GM18511 (cell line): ENCODE measurements at regions not wholly inside any gene's neighbourhood (a gene's known extent, or its start where the extent isn't known, plus 50 kb on each side); places are given as distances from the start of the nearest gene placed in this dataset.

ENCODE experiments used
- ATAC-seq: cut with Tn5 transposase; IDR thresholded peaks from one replicate; pipeline ENCODE4 v1.9.1; 2021; ENCODE audit warnings: mild to moderate bottlenecking, moderate library complexity; ENCODE audit not compliant: unreplicated experiment

DNA sequence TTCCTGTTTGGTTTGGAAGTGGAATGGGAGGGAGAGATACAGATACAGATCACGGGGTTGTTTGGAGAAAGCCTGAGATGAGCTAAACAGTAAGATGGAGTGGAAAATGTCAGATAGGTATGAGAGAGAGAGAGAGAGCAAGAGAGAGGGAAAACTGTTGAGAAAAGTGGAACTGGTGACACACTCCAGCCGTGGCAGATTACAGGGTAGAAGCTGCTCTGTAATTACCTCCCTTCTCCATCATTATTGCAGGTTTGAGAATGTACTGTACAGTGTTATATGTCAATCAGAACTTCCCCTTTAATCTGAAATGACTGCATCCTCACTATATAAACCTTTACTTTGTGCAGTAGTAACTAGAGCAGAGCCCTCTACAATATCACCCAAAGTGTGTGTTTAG lies 74.5 kb upstream of the WWC1 start:
- no peak for ATAC-seq

DNA sequence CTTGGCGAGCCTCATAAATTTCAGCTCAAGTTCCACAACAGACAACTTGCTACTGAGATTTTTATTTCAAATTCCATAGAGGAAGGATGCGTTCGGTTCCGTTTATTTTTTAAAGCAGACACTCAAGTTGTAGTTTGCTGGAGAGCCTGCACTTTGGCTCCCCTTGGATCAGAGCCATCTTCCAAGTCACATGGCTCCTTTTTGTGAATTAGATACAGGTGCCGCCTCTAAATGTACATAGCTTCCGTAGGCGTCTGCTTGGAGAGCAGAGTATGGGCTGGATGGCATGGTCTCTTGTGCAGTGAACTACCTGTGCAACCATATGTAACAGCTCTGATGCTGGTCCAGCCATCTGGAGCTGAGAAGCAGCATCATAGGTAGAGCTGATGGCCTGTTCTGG lies 73.9 kb upstream of the WWC1 start:
- ATAC-seq, result no peak

DNA sequence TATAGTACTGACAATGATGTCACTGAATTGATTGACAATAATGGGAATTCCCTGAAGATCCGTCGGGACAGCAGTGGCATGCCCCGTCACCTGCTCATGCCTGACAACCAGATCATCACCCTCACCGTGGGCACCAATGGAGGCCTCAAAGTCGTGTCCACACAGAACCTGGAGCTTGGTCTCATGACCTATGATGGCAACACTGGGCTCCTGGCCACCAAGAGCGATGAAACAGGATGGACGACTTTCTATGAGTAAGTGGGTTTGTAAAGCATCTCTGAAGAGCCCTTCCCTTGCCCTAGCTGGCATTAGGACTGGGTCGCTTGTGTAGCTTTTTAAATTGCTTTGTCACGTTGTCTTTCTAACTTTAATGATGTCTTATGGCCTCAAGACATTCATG lies 72.7 kb upstream of the WWC1 start:
- ATAC-seq, result no peak

DNA sequence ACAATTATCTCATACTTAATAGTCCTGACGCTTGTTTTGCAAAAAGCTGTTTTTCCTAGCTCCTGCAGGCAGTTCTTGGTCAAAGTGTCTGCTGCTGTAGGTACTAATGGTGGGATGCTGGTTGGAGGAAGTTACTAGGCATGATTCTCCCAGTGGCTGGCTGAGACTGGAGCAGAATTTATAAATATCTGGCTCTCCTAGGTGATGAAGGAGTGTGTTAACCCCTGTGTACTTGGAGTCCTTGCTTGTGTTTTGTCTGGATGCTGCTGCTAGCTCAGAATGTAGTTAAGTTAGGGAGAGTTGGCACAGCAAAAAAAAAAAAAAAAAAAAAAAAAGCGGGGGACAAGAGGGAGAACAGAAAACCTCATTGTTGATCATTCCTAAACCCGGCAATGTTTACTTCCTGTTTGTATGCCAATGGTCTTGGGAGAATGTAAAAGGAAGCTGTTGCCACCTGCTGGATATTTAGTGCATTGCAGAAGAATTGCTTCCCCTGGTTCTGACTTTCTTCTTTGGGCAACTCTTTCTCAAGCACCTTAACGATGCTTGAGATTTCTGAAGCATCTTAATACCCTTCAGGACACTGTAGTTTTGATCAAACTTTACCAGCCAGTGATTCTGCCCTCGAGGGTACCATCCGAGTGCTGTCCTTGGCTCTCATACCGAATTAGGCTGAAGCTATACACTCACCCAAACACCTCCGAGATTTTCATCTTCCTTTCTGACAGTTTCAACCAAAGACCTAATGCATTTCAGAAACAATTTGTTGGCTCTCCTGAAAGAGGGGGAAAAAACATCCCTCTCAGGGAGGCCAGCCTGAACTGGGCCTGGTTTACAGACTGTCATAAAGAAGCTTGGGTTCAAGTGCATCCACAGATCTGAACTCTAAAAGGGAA lies 71.7 kb upstream of the WWC1 start:
- peak; percentile 94 for ATAC-seq

DNA sequence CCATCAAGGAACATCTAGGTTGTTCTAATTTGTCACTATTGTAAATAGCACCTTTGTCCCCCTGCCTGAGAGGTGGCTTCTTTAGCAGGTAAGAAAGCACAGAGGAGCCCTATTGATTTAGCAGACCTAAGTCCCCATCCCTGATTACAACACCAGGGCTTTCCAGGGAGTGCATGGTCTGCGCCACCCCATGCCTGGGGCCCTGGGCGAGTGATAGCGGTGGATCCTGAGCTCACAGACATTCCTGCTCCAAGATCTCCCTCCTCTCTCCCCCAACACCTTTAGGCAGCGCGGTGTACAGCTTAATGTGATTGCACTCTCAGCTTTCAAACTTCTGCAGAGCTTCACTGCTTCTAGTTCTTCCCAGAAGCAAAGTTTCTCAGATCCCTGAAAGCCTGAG lies 67.4 kb upstream of the WWC1 start:
- no peak for ATAC-seq

DNA sequence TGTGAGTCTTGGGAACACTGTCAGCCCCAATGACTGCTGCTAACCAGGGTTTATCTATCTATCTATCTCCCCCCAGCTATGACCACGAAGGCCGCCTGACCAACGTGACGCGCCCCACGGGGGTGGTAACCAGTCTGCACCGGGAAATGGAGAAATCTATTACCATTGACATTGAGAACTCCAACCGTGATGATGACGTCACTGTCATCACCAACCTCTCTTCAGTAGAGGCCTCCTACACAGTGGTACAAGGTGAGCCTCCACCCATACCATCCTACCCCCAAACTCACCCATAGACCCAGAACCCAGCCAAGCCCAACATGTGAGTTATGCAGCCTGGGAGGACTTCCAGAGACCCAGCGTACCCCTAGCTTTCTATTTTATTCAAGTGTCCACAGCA lies 65.4 kb upstream of the WWC1 start:
- no peak for ATAC-seq

DNA sequence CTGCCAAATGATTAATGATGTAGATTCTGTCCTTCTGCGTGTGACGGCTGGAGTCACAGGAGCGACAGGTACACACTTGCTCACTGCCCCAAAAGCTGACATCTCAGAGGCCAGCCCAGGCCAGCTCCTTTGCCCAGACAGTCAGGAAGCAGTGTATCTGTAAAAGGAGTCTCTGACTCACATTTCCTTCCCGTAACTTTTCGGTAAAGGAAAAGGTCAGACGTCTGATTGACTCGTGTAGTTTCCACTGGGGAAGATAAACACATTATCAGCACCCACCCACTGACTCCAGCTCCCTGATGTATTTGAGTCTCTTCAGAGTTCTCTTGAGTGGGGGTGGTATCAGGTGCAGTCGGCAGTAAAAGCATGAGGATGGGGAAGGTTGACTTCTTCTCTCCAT lies 64.4 kb upstream of the WWC1 start:
- ATAC-seq, result no peak

DNA sequence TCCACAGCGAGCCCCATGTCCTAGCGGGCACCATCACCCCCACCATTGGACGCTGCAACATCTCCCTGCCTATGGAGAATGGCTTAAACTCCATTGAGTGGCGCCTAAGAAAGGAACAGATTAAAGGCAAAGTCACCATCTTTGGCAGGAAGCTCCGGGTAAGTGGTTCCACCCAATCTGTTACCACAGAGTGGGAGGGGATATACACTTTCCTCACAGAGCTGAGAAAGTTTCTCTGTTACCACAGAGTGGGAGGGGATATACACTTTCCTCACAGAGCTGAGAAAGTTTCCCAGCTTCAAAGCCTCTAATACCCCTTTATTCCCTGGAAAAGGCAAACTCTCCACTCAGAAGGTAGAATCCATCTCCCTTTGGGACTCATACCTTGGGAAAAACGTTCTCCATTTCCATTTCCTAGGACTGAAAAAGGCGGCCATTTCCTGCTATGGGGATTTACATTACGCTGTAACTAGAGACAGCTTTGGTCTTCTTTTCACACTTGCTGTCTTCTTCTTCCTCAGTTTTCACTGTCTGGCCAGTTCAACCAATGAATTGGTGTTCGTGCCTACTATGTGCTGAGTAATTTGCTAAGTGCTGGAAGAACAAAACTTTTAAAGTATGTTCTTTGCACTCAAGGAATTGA lies 63.4 kb upstream of the WWC1 start:
- peak; percentile 99 for ATAC-seq

DNA sequence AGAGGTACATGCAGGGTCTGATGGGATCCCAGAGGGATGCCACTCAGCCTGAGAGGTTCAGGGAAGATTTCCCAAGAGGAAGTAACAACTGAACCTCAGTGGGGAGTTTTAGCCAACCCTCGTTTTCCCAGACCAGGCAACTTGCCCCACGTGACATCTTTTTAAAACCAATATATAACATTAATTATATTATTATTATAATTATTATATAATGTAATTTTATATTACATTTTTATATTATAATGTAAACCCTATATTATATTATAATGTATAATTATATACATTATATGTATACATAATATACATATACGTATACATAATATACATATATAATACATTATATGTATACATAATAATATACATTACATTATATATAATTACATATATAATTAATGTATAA lies 62.8 kb upstream of the WWC1 start:
- no peak for ATAC-seq

DNA sequence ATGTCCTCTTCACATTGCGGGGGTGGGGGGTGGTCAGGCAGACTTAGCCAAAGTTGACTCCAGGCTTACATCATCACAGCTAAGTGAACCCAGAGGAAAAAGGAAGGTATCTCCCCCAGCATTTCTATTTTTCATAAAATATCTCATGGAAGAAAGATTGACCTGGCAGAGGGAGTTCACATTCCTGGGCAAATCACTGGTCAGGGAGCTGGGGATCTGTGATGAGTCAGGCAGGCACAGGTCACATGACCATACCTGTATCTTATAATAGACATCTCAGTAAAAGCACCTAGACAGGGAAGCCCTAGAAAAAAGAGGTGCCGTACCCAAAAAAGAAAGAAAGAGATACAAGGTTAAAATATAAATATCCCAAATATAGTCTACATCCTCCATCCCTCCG lies 57.3 kb upstream of the WWC1 start:
- no peak for ATAC-seq

DNA sequence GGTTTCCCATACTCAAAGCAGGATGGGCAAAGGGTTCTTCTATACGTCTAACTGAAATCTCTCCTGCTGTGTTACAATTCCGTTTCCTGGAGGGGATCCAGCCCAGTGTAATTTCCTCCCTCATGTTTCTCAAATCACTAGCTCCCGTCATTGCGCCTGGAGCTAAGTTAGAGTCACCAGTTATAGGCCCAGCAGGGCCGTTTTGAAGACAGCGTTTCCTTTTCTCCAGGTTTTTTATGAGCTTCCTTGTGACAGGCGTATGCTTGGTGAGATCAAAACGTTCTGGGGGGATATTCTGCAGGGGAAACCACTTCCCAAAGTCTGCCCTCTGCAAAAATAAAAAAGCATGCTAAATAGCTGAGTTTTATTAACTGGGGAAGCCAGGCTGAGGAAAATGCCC lies 53.0 kb upstream of the WWC1 start:
- no peak for ATAC-seq

DNA sequence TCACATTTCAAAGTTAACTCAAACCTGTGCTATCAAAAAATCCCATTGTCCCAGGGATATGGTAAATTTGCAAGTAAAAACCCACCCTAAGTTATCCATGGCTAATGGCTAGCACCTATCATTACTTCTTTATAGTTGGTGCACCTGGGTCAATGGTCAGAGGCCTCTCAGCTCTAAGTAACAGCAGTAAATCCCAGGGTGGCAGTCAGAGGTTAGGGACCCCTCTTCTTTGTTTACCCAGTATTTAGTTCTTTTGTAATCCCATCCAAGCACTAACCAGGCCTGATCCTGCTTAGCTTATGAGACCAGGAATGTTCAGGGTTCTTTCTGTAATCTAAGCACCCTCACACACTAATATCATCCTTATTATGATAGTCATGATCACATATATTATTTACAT lies 52.1 kb upstream of the WWC1 start:
- ATAC-seq, result no peak
